BLaER1 treated with 17β-estradiol and CSF1 and Interleukin-3, amounts not matched to agents 10 nM and 100 nM (cell line): ENCODE measurements at regions not wholly inside any gene's neighbourhood (a gene's known extent, or its start where the extent isn't known, plus 50 kb on each side); places are given as distances from the start of the nearest gene placed in this dataset.
"Not testable (repeated sequence)": the region's sequence is repeated elsewhere in the genome, so short reads cannot be mapped to it uniquely, and the experiment has no call there.

Experiments
- H3K27ac ChIP-seq, 11 experiments: shearing (Covaris generic); formaldehyde crosslinking; 2 replicates each; pipeline ENCODE4 v1.8.1; 2022
- H3K27me3 ChIP-seq, 11 experiments: shearing (Covaris generic); formaldehyde crosslinking; 2 replicates each; pipeline ENCODE4 v1.8.1; 2022
- H3K36me3 ChIP-seq, 11 experiments: shearing (Covaris generic); formaldehyde crosslinking; 2 replicates each; pipeline ENCODE4 v1.8.1; 2022
- H3K4me1 ChIP-seq, 10 experiments: shearing (Covaris generic); formaldehyde crosslinking; 2 replicates each; pipeline ENCODE4 v1.8.1; 2022
- H3K4me2 ChIP-seq, 11 experiments: shearing (Covaris generic); formaldehyde crosslinking; 2 replicates each; pipeline ENCODE4 v1.8.1; 2022
- H3K4me3 ChIP-seq, 10 experiments: shearing (Covaris generic); formaldehyde crosslinking; 2 replicates each; pipeline ENCODE4 v1.8.1; 2022
- H3K9ac ChIP-seq, 11 experiments: shearing (Covaris generic); formaldehyde crosslinking; 2 replicates each; pipeline ENCODE4 v1.8.1; 2022
- H3K9me3 ChIP-seq, 11 experiments: shearing (Covaris generic); formaldehyde crosslinking; replicated peaks in 1 of 11; 2 replicates each; pipeline ENCODE4 v1.8.1; 2022
- H4K20me1 ChIP-seq, 11 experiments: shearing (Covaris generic); formaldehyde crosslinking; 2 replicates each; pipeline ENCODE4 v1.8.1; 2022
- Cebpa-rat ChIP-seq, 11 experiments: shearing (Covaris generic); IDR thresholded peaks; 2 replicates each; pipeline ENCODE4 v1.8.1; 2022

GRCh38 chr13:78540058-78540457 lies 63.3 kb downstream of the POU4F1 start:
- Histone ChIP-seq H3K27me3 (no peaks in the 10 kb centered on the region), H3K9me3 (no peaks in the 10 kb centered on the region), H3K36me3 (no peaks in the 10 kb centered on the region), H3K4me3 (no peak overlapping the region), H3K27ac (no peak overlapping the region), H3K4me2 (no peak overlapping the region), H4K20me1 (no peaks in the 10 kb centered on the region), H3K9ac (no peak overlapping the region), H3K4me1 (no peaks in the 10 kb centered on the region)
- TF ChIP-seq Cebpa-rat (IDR thresholded peaks at IDR 0.05): no peak

- not testable (repeated sequence) for H3K4me2 ChIP-seq, H3K4me3 ChIP-seq, H3K27me3 ChIP-seq, H3K9me3 ChIP-seq, H3K27ac ChIP-seq, H3K36me3 ChIP-seq, H4K20me1 ChIP-seq, H3K9ac ChIP-seq
- peaks cover 0 to 13% (median 0%) of the 10 kb centered on the region in 10 experiments; a peak in 3 of 20 replicates for H3K4me1 ChIP-seq
Measured at GRCh38 chr13:78526044-78526443, 77.3 kb downstream of the POU4F1 start.

- no peak overlapping the region for H3K27ac ChIP-seq
- H3K9me3 ChIP-seq: peaks cover 0 to 15% (median 7%) of the 10 kb centered on the region in 11 experiments; a peak in 7 of 22 replicates
- H3K4me1 ChIP-seq: peaks cover 0 to 13% (median 0%) of the 10 kb centered on the region in 10 experiments; a peak in 3 of 20 replicates
- no peak overlapping the region for H3K4me3 ChIP-seq
- TF ChIP-seq Cebpa-rat (IDR thresholded peaks at IDR 0.05): no peak
- no peak overlapping the region for H3K9ac ChIP-seq
- no peaks in the 10 kb centered on the region for H4K20me1 ChIP-seq
- no peaks in the 10 kb centered on the region for H3K36me3 ChIP-seq
- no peak overlapping the region for H3K4me2 ChIP-seq
- no peaks in the 10 kb centered on the region for H3K27me3 ChIP-seq
Measured at GRCh38 chr13:78524936-78525335, 78.4 kb downstream of the POU4F1 start.

GRCh38 chr13:78521091-78521490 lies 82.3 kb downstream of the POU4F1 start:
- peaks cover 0 to 12% (median 3%) of the 10 kb centered on the region in 11 experiments; a peak in 6 of 22 replicates for H3K9me3 ChIP-seq
- no peak overlapping the region for H3K9ac ChIP-seq
- no peaks in the 10 kb centered on the region for H4K20me1 ChIP-seq
- no peak for TF ChIP-seq Cebpa-rat (IDR thresholded peaks at IDR 0.05)
- no peaks in the 10 kb centered on the region for H3K27me3 ChIP-seq
- H3K36me3 ChIP-seq: no peaks in the 10 kb centered on the region
- no peak overlapping the region for H3K27ac ChIP-seq
- no peak overlapping the region for H3K4me2 ChIP-seq
- peaks cover 0 to 13% (median 0%) of the 10 kb centered on the region in 10 experiments; a peak in 3 of 20 replicates for H3K4me1 ChIP-seq
- H3K4me3 ChIP-seq: no peak overlapping the region

- Histone ChIP-seq H3K4me3 (no peak overlapping the region), H3K27me3 (no peaks in the 10 kb centered on the region), H3K27ac (no peak overlapping the region), H3K4me2 (no peak overlapping the region), H3K36me3 (no peaks in the 10 kb centered on the region), H3K9ac (no peak overlapping the region), H4K20me1 (no peaks in the 10 kb centered on the region), H3K9me3 (peaks cover 0 to 9% (median 0%) of the 10 kb centered on the region in 11 experiments; a peak in 5 of 22 replicates), H3K4me1 (peaks cover 0 to 13% (median 0%) of the 10 kb centered on the region in 10 experiments; a peak in 3 of 20 replicates)
- no peak for TF ChIP-seq Cebpa-rat (IDR thresholded peaks at IDR 0.05)
Measured at GRCh38 chr13:78520425-78520824, 82.9 kb downstream of the POU4F1 start.

GRCh38 chr13:78518482-78518881 lies 84.9 kb downstream of the POU4F1 start:
- not testable (repeated sequence) for H3K4me3 ChIP-seq, H4K20me1 ChIP-seq, H3K36me3 ChIP-seq, H3K9ac ChIP-seq, H3K4me2 ChIP-seq, H3K27ac ChIP-seq, H3K27me3 ChIP-seq, H3K9me3 ChIP-seq
- H3K4me1 ChIP-seq: peaks cover 0 to 13% (median 0%) of the 10 kb centered on the region in 10 experiments; a peak in 3 of 20 replicates

GRCh38 chr13:78499802-78500201 lies 103.5 kb downstream of the POU4F1 start:
- Histone ChIP-seq H3K9me3 (no peaks in the 10 kb centered on the region), H3K27ac (no peak overlapping the region)

GRCh38 chr13:78497702-78498355 lies 105.5 kb downstream of the POU4F1 start:
- no peaks in the 10 kb centered on the region for H3K36me3 ChIP-seq
- H3K4me1 ChIP-seq: peaks cover 12 to 21% (median 14%) of the 10 kb centered on the region in 10 experiments; a peak in 19 of 20 replicates
- no peaks in the 10 kb centered on the region for H3K27me3 ChIP-seq
- H4K20me1 ChIP-seq: no peaks in the 10 kb centered on the region
- peaks cover 0 to 4% (median 2%) of the 10 kb centered on the region in 11 experiments; a peak in 8 of 22 replicates for H3K9me3 ChIP-seq
- H3K9ac ChIP-seq: no peak overlapping the region
- H3K27ac ChIP-seq: no peak overlapping the region
- peak overlapping the region; percentile 20 to 72 (median 32); a peak in 20 of 22 replicates for H3K4me2 ChIP-seq
- TF ChIP-seq Cebpa-rat (IDR thresholded peaks at IDR 0.05): no peak
- H3K4me3 ChIP-seq: no peak overlapping the region

More at GRCh38 chr13:78499802-78500201, 103.5 kb downstream of the POU4F1 start:
- no peak overlapping the region for H3K4me2 ChIP-seq
- H3K27me3 ChIP-seq: no peaks in the 10 kb centered on the region
- H4K20me1 ChIP-seq: no peaks in the 10 kb centered on the region
- no peak overlapping the region for H3K4me3 ChIP-seq
- H3K4me1 ChIP-seq: peaks cover 12 to 21% (median 14%) of the 10 kb centered on the region in 10 experiments; a peak in 19 of 20 replicates
- no peak overlapping the region for H3K9ac ChIP-seq
- H3K36me3 ChIP-seq: no peaks in the 10 kb centered on the region
- TF ChIP-seq Cebpa-rat (IDR thresholded peaks at IDR 0.05): no peak

- H3K9ac ChIP-seq: no peak overlapping the region
- H3K4me2 ChIP-seq: no peak overlapping the region
- no peak for TF ChIP-seq Cebpa-rat (IDR thresholded peaks at IDR 0.05)
- H3K4me1 ChIP-seq: peaks cover under 1 to 1% (median 1%) of the 10 kb centered on the region in 10 experiments; a peak in 18 of 20 replicates
- H3K27me3 ChIP-seq: no peaks in the 10 kb centered on the region
- no peak overlapping the region for H3K27ac ChIP-seq
- no peaks in the 10 kb centered on the region for H3K36me3 ChIP-seq
- H3K4me3 ChIP-seq: no peak overlapping the region
- H3K9me3 ChIP-seq: peaks cover 10 to 31% (median 25%) of the 10 kb centered on the region in 11 experiments
- no peaks in the 10 kb centered on the region for H4K20me1 ChIP-seq
Measured at GRCh38 chr13:78491978-78492377, 111.4 kb downstream of the POU4F1 start.

- not testable (repeated sequence) for H3K4me1 ChIP-seq, H3K9ac ChIP-seq, H4K20me1 ChIP-seq, H3K36me3 ChIP-seq, H3K4me3 ChIP-seq, H3K4me2 ChIP-seq, H3K27ac ChIP-seq, H3K27me3 ChIP-seq
- H3K9me3 ChIP-seq: peaks cover 10 to 31% (median 25%) of the 10 kb centered on the region in 11 experiments
Measured at GRCh38 chr13:78490225-78490624, 113.1 kb downstream of the POU4F1 start.
